CD8-positive, alpha-beta memory T cell (primary cell): ENCODE measurements at regions not wholly inside any gene's neighbourhood (a gene's known extent, or its start where the extent isn't known, plus 50 kb on each side); places are given as distances from the start of the nearest gene placed in this dataset.

ENCODE experiments used
- CTCF ChIA-PET: fragments of 350-600 bp; sonication (Branson Sonifier 250); formaldehyde crosslinking; loops from one replicate; lab custom pipeline; 2021; ENCODE audit warnings: antibody characterized with exemption; lab: Charles Lee
- POLR2A ChIA-PET: fragments of 350-600 bp; sonication (Branson Sonifier 250); formaldehyde crosslinking; loops from one replicate; lab custom pipeline; 2021; ENCODE audit warnings: antibody characterized with exemption; lab: Charles Lee
- DNase-seq, 5 donors: peaks; one replicate each; pipeline versions ENCODE4 v3.0.0 to v3.0.0-alpha.2; 2020 to 2022; ENCODE audit warnings: mixed read lengths in 1 of 5
- H3K27ac ChIP-seq: one replicate; pipeline ENCODE4 v1.7.0; 2013; ENCODE audit warnings: low read depth, mild to moderate bottlenecking, low read length, moderate library complexity
- H3K27me3 ChIP-seq: 2 replicates; pipeline ENCODE4 v1.7.0; 2013; ENCODE audit warnings: low read length, mild to moderate bottlenecking; ENCODE audit not compliant: insufficient read depth, poor library complexity, severe bottlenecking
- H3K36me3 ChIP-seq: 2 replicates; pipeline ENCODE4 v1.7.0; 2013; ENCODE audit warnings: mild to moderate bottlenecking, low read length, moderate library complexity; ENCODE audit not compliant: insufficient read depth
- H3K4me1 ChIP-seq: 2 replicates; pipeline ENCODE4 v1.7.0; 2013; ENCODE audit warnings: mild to moderate bottlenecking, low read length, moderate library complexity; ENCODE audit not compliant: insufficient read depth
- H3K4me3 ChIP-seq: 2 replicates; pipeline ENCODE4 v1.7.0; 2013; ENCODE audit warnings: mild to moderate bottlenecking, low read length
- H3K9me3 ChIP-seq: 2 replicates; pipeline ENCODE4 v1.7.0; 2013; ENCODE audit warnings: mild to moderate bottlenecking, low read length
- H3K27ac Mint-ChIP-seq, 8 donors: one replicate each; pipeline ENCODE4 v1.8.0; 2020 to 2021; ENCODE audit warnings: mixed read lengths in 8 of 8, mild to moderate bottlenecking in 6 of 8, inconsistent platforms in 3 of 8, moderate library complexity in 3 of 8
- H3K27me3 Mint-ChIP-seq, 2 donors: one replicate each; pipeline ENCODE4 v1.8.0; 2020 to 2021; ENCODE audit warnings: mixed read lengths in 2 of 2, mild to moderate bottlenecking in 1 of 2, moderate library complexity in 1 of 2
- H3K36me3 Mint-ChIP-seq, 3 donors: one replicate each; pipeline ENCODE4 v1.8.0; 2020 to 2021; ENCODE audit warnings: mixed read lengths in 3 of 3, inconsistent platforms in 1 of 3, mild to moderate bottlenecking in 1 of 3
- H3K4me1 Mint-ChIP-seq, 3 donors: one replicate each; pipeline ENCODE4 v1.8.0; 2020 to 2021; ENCODE audit warnings: mixed read lengths in 3 of 3, inconsistent platforms in 1 of 3, mild to moderate bottlenecking in 1 of 3
- H3K4me3 Mint-ChIP-seq, 7 donors: one replicate each; pipeline ENCODE4 v1.8.0; 2020 to 2021; ENCODE audit warnings: mixed read lengths in 7 of 7, mild to moderate bottlenecking in 6 of 7, moderate library complexity in 4 of 7, inconsistent platforms in 2 of 7
- H3K9me3 Mint-ChIP-seq, 5 donors: one replicate each; pipeline ENCODE4 v1.8.0; 2020 to 2022; ENCODE audit warnings: mixed read lengths in 5 of 5, mild to moderate bottlenecking in 3 of 5, moderate library complexity in 2 of 5, inconsistent platforms in 1 of 5

DNA sequence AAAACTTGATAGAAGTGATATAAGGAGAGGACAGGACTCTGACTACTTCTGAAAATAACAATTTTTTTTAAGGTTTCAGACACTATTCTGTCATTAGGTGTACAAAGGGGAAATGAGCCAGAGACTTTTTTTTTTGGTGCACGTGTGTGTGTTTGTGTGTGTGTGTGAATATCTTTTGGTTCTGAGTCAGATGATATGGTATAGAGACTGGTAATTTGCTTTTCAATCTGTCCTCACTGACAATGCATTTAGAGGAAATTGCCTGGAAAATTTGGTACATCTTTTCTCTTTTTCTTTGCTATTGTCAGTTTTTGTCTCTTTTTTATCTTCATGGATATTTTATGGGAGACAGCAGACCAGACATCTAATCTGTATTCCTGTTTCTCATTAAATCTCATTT, 59.3 kb downstream of the DDIT4L start:
- Histone ChIP-seq H3K36me3 (no peaks in the 10 kb centered on the region), H3K4me1 (no peaks in the 10 kb centered on the region), H3K4me3 (no peak overlapping the region), H3K27ac (no peak overlapping the region), H3K27me3 (no peaks in the 10 kb centered on the region), H3K9me3 (no peaks in the 10 kb centered on the region)
- no peak overlapping the region for H3K27ac Mint-ChIP-seq
- H3K4me3 Mint-ChIP-seq: no peak overlapping the region
- peaks cover 0 to 6% (median 0%) of the 10 kb centered on the region in 5 donors for H3K9me3 Mint-ChIP-seq
- ChIA-PET POLR2A (interaction anchor here (0.6 kb wide), 1 partner anchor 22 kb away, joined by 5 read pairs; no protein-coding TSS in a partner anchor), CTCF (no interaction called here)
- H3K27me3 Mint-ChIP-seq: peaks cover 2 to 4% of the 10 kb centered on the region in 2 donors
- H3K36me3 Mint-ChIP-seq: no peaks in the 10 kb centered on the region
- no peak for DNase-seq
- H3K4me1 Mint-ChIP-seq: no peaks in the 10 kb centered on the region

DNA sequence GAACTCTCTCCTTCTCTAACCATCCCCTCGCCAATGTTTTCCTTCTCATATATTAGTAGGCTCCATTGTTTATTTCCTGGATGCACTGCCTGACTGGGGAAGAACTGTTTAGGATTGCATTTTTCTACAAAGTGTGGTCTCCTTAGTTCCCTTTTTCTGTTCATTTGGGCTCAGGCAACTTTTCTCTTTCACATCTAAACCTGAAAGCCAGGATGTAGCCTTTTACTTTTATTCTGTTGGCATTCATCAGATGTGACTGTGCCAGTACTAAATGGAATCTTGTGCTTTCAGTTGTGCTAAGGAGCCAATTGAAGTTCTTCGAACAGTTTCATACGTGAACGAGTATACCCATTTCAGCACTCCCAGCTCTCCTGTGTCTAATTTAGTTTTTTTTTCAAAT, 59.8 kb downstream of the DDIT4L start:
- H3K27ac ChIP-seq: no peak overlapping the region
- Mint-ChIP-seq H3K27me3 (peaks cover 2 to 4% of the 10 kb centered on the region in 2 donors), H3K27ac (no peak overlapping the region)

DNA sequence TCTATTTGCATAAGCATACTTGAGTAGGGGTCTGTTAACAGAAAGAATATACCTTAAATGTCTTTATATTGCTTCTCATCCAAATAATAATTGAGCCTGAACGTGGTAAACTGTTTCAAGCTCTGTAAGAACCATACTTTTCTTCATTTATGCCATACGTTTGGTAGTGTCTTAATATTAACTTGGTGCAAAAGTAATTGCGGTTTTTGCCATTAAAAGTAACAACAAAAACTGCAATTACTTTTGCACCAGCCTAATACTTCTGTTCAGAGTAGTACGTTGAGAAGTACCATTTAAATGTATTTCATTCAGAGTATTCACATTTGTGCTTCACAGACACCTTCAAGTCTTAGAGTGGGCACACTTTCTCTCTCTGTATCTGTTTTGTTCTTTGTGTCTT, 60.5 kb downstream of the DDIT4L start:
- Mint-ChIP-seq H3K9me3 (peaks cover 6 to 15% (median 9%) of the 10 kb centered on the region in 5 donors), H3K36me3 (peaks cover 0 to 2% (median 0%) of the 10 kb centered on the region in 3 donors), H3K27me3 (peaks cover 2 to 4% of the 10 kb centered on the region in 2 donors), H3K4me3 (no peak overlapping the region), H3K27ac (no peak overlapping the region), H3K4me1 (no peaks in the 10 kb centered on the region)
- Histone ChIP-seq H3K9me3 (no peaks in the 10 kb centered on the region), H3K27me3 (no peaks in the 10 kb centered on the region), H3K4me3 (no peak overlapping the region), H3K4me1 (no peaks in the 10 kb centered on the region), H3K36me3 (no peaks in the 10 kb centered on the region), H3K27ac (no peak overlapping the region)
- DNase-seq: no peak
- POLR2A ChIA-PET: no interaction called here
- CTCF ChIA-PET: no interaction called here

More for the DNA sequence above, 59.8 kb downstream of the DDIT4L start:
- peaks cover under 1 to 8% (median 2%) of the 10 kb centered on the region in 5 donors for H3K9me3 Mint-ChIP-seq
- Histone ChIP-seq H3K9me3 (no peaks in the 10 kb centered on the region), H3K4me3 (no peak overlapping the region), H3K36me3 (no peaks in the 10 kb centered on the region), H3K27me3 (no peaks in the 10 kb centered on the region), H3K4me1 (no peaks in the 10 kb centered on the region)
- peaks cover 0 to under 1% (median 0%) of the 10 kb centered on the region in 3 donors for H3K36me3 Mint-ChIP-seq
- DNase-seq: no peak
- ChIA-PET POLR2A (interaction anchor here (0.6 kb wide), 1 partner anchor 22 kb away, joined by 5 read pairs; no protein-coding TSS in a partner anchor), CTCF (no interaction called here)
- no peak overlapping the region for H3K4me3 Mint-ChIP-seq
- H3K4me1 Mint-ChIP-seq: no peaks in the 10 kb centered on the region

DNA sequence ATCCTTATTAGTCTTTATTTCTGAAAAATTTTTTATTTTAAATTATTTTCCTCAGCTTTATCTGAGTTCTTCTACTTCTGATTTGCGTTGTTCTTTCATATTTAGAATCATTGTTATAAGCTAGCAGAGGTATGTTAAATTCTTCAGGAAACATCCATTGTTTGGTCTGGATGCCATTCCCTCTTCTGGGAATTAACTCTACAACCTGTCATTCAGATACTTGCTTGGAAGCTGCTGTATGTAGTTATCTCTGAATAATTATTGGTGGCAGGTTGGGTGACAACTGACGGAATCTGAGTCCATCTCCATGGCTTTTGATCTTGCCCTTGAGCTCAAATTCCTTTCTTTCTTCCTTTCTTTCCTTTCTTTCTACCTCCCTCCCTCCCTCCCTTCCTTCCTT, 61.9 kb downstream of the DDIT4L start:
- Histone ChIP-seq H3K27ac (no peak overlapping the region), H3K4me3 (no peak overlapping the region), H3K36me3 (no peaks in the 10 kb centered on the region), H3K9me3 (no peaks in the 10 kb centered on the region), H3K4me1 (no peaks in the 10 kb centered on the region), H3K27me3 (no peaks in the 10 kb centered on the region)
- no peak overlapping the region for H3K27ac Mint-ChIP-seq
- no peak overlapping the region for H3K4me3 Mint-ChIP-seq
- H3K4me1 Mint-ChIP-seq: no peaks in the 10 kb centered on the region
- peaks cover 0 to 2% (median 0%) of the 10 kb centered on the region in 3 donors for H3K36me3 Mint-ChIP-seq
- peaks cover 14 to 23% (median 15%) of the 10 kb centered on the region in 5 donors for H3K9me3 Mint-ChIP-seq
- CTCF ChIA-PET: no interaction called here
- DNase-seq: no peak
- POLR2A ChIA-PET: interaction anchor here (0.7 kb wide), 1 partner anchor 36 kb away, joined by 3 read pairs; no protein-coding TSS in a partner anchor
- H3K27me3 Mint-ChIP-seq: peaks cover 2 to 4% of the 10 kb centered on the region in 2 donors

- peaks cover 0 to 4% (median 4%) of the 10 kb centered on the region in 3 donors for H3K36me3 Mint-ChIP-seq
- CTCF ChIA-PET: no interaction called here
- Histone ChIP-seq H3K27me3 (no peaks in the 10 kb centered on the region), H3K9me3 (no peaks in the 10 kb centered on the region), H3K36me3 (no peaks in the 10 kb centered on the region), H3K4me3 (no peak overlapping the region), H3K4me1 (no peaks in the 10 kb centered on the region), H3K27ac (no peak overlapping the region)
- POLR2A ChIA-PET: no interaction called here
- H3K4me1 Mint-ChIP-seq: no peaks in the 10 kb centered on the region
- peaks cover 14 to 23% (median 15%) of the 10 kb centered on the region in 5 donors for H3K9me3 Mint-ChIP-seq
- no peak for DNase-seq
- no peak overlapping the region for H3K4me3 Mint-ChIP-seq
- no peak overlapping the region for H3K27ac Mint-ChIP-seq
- peaks cover 0 to 7% of the 10 kb centered on the region in 2 donors for H3K27me3 Mint-ChIP-seq
Measured at GRCh38 chr4:100124715-100125114, 65.6 kb downstream of the DDIT4L start.

- ChIA-PET CTCF (no interaction called here), POLR2A (no interaction called here)
- H3K36me3 ChIP-seq: no peaks in the 10 kb centered on the region
- Mint-ChIP-seq H3K27me3 (peaks cover 0 to 3% of the 10 kb centered on the region in 2 donors), H3K4me3 (no peak overlapping the region), H3K9me3 (no peaks in the 10 kb centered on the region), H3K27ac (no peak overlapping the region), H3K36me3 (peaks cover 0 to 4% (median 2%) of the 10 kb centered on the region in 3 donors), H3K4me1 (no peaks in the 10 kb centered on the region)
- no peak overlapping the region for H3K27ac ChIP-seq
- no peaks in the 10 kb centered on the region for H3K4me1 ChIP-seq
- H3K27me3 ChIP-seq: no peaks in the 10 kb centered on the region
- H3K9me3 ChIP-seq: no peaks in the 10 kb centered on the region
- no peak for DNase-seq
- H3K4me3 ChIP-seq: no peak overlapping the region
Measured at GRCh38 chr4:100118181-100118580, 72.1 kb downstream of the DDIT4L start.

GRCh38 chr4:100117750-100118149, 72.5 kb downstream of the DDIT4L start:
- Histone ChIP-seq H3K4me3 (no peak overlapping the region), H3K9me3 (no peaks in the 10 kb centered on the region), H3K27ac (no peak overlapping the region), H3K36me3 (no peaks in the 10 kb centered on the region), H3K4me1 (no peaks in the 10 kb centered on the region), H3K27me3 (no peaks in the 10 kb centered on the region)
- H3K27ac Mint-ChIP-seq: no peak overlapping the region
- no peak overlapping the region for H3K4me3 Mint-ChIP-seq
- no peaks in the 10 kb centered on the region for H3K9me3 Mint-ChIP-seq
- peaks cover 0 to 4% (median 2%) of the 10 kb centered on the region in 3 donors for H3K36me3 Mint-ChIP-seq
- CTCF ChIA-PET: no interaction called here
- no peaks in the 10 kb centered on the region for H3K4me1 Mint-ChIP-seq
- DNase-seq: no peak
- POLR2A ChIA-PET: no interaction called here
- H3K27me3 Mint-ChIP-seq: peaks cover 0 to 2% of the 10 kb centered on the region in 2 donors

DNA sequence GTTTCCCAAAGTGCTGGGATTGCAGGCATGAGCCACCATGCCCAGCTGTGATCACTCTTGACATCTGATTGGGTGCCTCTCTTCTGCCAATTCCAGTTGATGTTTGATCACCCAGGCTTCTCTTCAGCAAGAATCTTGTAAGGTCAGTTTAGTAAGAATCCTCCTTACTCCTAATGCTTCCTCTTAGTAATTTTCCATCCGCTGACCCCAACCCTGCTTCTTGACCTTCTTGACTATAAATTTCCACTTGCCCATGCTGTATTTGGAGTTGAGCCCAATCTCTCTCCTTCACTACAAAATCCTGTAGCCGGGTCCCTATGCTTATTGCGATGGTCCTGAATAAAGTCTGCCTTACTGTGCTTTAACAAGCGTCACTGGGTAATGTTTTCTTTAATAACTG, 75.4 kb downstream of the DDIT4L start:
- H3K4me1 Mint-ChIP-seq: no peaks in the 10 kb centered on the region
- DNase-seq: no peak
- no peaks in the 10 kb centered on the region for H3K9me3 Mint-ChIP-seq
- H3K4me3 Mint-ChIP-seq: no peak overlapping the region
- Histone ChIP-seq H3K4me3 (no peak overlapping the region), H3K9me3 (no peaks in the 10 kb centered on the region), H3K4me1 (no peaks in the 10 kb centered on the region), H3K36me3 (no peaks in the 10 kb centered on the region), H3K27me3 (no peaks in the 10 kb centered on the region), H3K27ac (no peak overlapping the region)
- peak overlapping the region in 2 of 8 donors; percentile 23 to 29 for H3K27ac Mint-ChIP-seq
- CTCF ChIA-PET: no interaction called here
- H3K27me3 Mint-ChIP-seq: no peaks in the 10 kb centered on the region
- POLR2A ChIA-PET: no interaction called here
- peaks cover 0 to under 1% (median 0%) of the 10 kb centered on the region in 3 donors for H3K36me3 Mint-ChIP-seq
